ENCODE measurements at regions not wholly inside any gene's neighbourhood (a gene's known extent, or its start where the extent isn't known, plus 50 kb on each side); places are given as distances from the start of the nearest gene placed in this dataset.

DNA sequence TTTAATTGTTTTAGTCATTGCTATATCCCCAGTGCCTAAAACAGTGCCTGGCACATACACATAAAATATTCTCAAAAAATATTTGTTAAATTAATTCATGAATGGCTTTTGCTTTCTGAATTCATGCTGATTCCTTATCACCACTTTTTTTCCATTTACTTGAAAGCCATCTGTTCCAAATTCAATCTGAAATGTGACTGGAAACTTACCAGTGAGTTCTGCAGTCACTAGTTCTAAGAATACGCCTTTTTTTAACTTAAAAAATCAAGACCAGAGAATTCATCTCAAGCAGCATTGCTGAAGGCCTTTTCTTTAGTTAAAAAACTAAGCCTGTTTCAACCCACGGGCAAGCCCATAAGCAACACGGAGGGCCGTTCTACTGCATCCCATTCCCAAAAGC is 114.0 kb upstream of the ERCC4 start:
- no peak for DNase-seq (ENCODE audit: insufficient read length)
- no peak for FAIRE-seq
- TF ChIP-seq POLR2AphosphoS5 (IDR thresholded peaks at IDR 0.05; ENCODE audit: low read depth, low read length) = no peak
- TF ChIP-seq TAF1 (IDR thresholded peaks at IDR 0.05; ENCODE audit: borderline replicate concordance, low read depth, low read length) = no peak
- TF ChIP-seq POLR2A (IDR thresholded peaks at IDR 0.05; ENCODE audit: low read depth, low read length) = no peak

DNA sequence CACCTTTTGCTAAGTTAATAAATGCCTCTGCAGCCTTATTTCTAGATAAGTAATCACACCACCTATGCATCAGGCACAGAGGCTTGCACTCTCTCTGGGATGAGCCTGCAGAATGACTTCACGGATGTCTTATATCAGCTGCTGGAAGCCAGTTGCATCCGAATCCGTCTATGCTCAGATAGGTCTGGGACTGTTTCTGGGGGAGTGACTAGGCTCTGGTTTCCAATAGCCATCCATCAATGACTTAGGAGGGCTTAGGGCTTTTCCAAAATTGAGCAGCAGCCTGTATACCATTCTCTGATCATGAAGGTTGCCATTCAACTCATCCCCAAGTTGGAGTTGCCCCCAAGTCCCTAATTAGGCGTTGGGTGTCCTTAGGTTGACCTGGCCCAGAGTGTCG is 113.3 kb upstream of the ERCC4 start:
- FAIRE-seq (no peak), DNase-seq (ENCODE audit: insufficient read length) (no peak)
- TF ChIP-seq POLR2A (IDR thresholded peaks at IDR 0.05; ENCODE audit: low read depth, low read length) = no peak

DNA sequence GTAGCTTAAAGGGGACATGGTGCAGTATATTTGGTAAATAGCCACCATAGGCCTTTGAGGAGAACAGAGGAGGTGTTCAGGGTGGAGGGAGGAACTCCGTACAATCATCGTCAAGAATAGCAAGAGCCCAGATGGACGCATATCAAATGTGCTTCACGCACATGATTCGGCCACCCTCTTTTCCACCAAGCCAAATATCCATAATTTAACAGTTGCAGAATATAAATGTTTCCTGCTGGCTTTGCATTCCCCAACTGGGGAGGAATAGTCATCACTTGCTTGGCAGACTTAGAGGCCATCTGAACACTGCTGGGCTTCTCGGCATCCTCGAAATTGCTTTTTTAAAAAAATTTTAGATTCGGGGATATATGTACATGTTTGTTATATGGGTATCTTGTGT is 111.9 kb upstream of the ERCC4 start:
- TF ChIP-seq TAF1 (IDR thresholded peaks at IDR 0.05; ENCODE audit: borderline replicate concordance, low read depth, low read length) (no peak), POLR2A (IDR thresholded peaks at IDR 0.05; ENCODE audit: low read depth, low read length) (no peak), POLR2AphosphoS5 (IDR thresholded peaks at IDR 0.05; ENCODE audit: low read depth, low read length) (no peak)
- FAIRE-seq = no peak
- no peak for DNase-seq (ENCODE audit: insufficient read length)

DNA sequence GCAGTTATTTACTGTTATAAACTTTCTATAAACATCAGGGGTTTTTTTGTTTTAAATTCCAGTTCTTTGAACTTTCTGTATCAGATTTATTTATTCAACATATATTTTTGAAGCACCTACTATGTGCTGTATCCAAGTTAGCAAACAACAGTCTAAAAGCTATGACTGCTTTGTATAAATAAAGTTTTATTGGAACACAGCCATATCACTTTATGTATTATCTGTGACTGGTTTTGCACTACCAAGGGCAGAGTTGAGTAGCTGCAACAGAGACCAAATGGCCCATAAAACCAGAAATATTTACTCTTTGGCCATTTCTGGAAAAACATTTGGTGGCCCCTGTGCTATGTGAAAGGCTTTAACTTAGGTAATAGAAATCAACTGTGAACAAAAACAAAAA is 110.2 kb upstream of the ERCC4 start:
- DNase-seq (ENCODE audit: insufficient read length) (no peak), FAIRE-seq (no peak)
- no peak for TF ChIP-seq POLR2A (IDR thresholded peaks at IDR 0.05; ENCODE audit: low read depth, low read length)
- no peak for TF ChIP-seq POLR2AphosphoS5 (IDR thresholded peaks at IDR 0.05; ENCODE audit: low read depth, low read length)
- TF ChIP-seq TAF1 (IDR thresholded peaks at IDR 0.05; ENCODE audit: borderline replicate concordance, low read depth, low read length) = no peak

DNA sequence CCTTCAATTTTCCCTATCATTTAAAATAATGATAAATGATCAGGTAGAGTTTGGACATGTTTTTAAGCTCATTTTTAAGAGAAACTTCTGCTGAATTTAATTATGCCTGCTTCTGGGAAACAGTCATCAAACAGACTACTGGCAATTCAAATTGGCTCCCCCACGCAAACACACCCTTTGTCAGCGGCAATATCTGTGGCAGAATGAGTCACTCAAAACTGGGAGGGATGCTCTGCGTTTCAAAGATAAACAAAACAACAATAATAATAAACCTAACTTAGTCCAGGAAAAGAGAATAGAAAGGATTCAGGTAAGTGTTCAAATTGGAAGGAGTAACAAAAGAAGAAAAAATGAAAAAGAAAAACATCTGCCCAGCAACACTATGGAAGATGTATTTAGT is 108.1 kb upstream of the ERCC4 start:
- TF ChIP-seq POLR2AphosphoS5 (IDR thresholded peaks at IDR 0.05; ENCODE audit: low read depth, low read length) (no peak), POLR2A (IDR thresholded peaks at IDR 0.05; ENCODE audit: low read depth, low read length) (no peak), TAF1 (IDR thresholded peaks at IDR 0.05; ENCODE audit: borderline replicate concordance, low read depth, low read length) (no peak)
- DNase-seq (ENCODE audit: insufficient read length) (no peak), FAIRE-seq (no peak)

DNA sequence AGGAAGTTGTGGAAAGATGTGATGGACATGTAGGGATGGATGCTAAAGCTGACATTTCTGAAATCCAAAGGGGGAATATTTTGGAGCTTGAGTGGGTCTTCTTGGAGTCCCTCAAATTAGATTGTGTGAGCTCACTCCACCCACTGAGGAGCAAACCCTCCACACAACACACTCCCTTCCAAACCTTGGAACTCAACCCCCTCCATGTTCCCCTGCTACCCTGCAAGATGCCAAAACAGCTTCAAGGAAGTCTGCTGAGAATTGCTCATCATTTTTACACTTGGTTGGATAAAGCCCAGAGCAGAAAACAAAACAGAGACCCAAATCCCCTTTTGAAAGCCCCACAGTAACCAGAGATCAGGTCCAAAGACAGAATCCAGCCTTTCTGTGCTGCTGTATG is 103.3 kb upstream of the ERCC4 start:
- FAIRE-seq = no peak

DNA sequence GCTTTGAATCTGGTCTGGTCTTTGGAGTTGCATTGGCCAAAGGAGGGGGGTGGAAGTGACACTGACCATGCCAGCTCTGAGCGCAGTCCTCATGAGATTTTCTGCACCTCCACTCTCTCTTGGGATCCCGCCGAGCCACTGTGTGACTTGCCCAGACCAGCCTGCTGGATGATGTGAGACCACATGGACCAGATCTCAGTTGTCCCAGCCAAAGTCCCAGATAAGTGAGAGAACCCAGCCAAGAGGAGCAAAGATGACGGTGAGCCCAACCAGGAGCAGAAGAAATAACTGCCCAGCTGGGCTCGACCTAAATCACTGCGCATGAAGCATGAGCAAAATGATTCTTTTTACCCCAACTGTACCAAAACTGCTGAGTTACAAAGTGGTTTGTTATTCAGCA is 96.5 kb upstream of the ERCC4 start:
- TF ChIP-seq POLR2A (IDR thresholded peaks at IDR 0.05; ENCODE audit: low read depth, low read length) = no peak
- no peak for TF ChIP-seq POLR2AphosphoS5 (IDR thresholded peaks at IDR 0.05; ENCODE audit: low read depth, low read length)
- no peak for TF ChIP-seq TAF1 (IDR thresholded peaks at IDR 0.05; ENCODE audit: borderline replicate concordance, low read depth, low read length)
- FAIRE-seq (no peak), DNase-seq (ENCODE audit: insufficient read length) (no peak)

More for the DNA sequence above, 103.3 kb upstream of the ERCC4 start:
- no peak for DNase-seq (ENCODE audit: insufficient read length)
- no peak for TF ChIP-seq POLR2AphosphoS5 (IDR thresholded peaks at IDR 0.05; ENCODE audit: low read depth, low read length)
- TF ChIP-seq POLR2A (IDR thresholded peaks at IDR 0.05; ENCODE audit: low read depth, low read length) = no peak
- no peak for TF ChIP-seq TAF1 (IDR thresholded peaks at IDR 0.05; ENCODE audit: borderline replicate concordance, low read depth, low read length)

DNA sequence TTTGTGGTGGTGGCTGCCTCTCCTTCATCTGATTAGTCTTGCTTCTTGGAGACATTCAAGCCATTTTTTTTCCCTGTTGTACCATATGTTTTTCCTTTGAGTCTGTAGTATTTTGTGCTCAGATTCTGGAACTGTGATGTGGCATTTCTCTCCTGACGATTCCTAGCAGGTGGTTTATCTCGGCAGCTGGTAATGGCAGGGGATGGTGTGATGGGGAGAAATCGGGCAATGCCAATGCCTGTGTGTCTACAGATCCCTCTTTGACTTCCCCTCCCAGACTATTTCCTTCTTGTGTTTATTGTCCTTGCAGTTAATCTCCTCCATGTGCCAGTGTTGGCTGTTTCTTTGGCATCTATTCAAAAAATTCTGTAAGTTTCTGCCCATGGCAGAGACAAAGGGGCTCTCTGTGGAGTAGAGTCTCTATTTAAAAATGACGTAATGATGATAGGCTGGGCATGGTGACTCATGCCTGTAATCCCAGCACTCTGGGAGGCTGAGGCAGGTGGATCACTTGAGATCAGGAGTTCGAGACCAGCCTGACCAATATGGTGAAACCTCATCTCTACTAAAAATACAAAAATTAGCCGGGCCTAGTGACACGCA is 90.2 kb upstream of the ERCC4 start:
- FAIRE-seq = no peak
- TF ChIP-seq POLR2A (IDR thresholded peaks at IDR 0.05; ENCODE audit: low read depth, low read length) (no peak), POLR2AphosphoS5 (IDR thresholded peaks at IDR 0.05; ENCODE audit: low read depth, low read length) (no peak), TAF1 (IDR thresholded peaks at IDR 0.05; ENCODE audit: borderline replicate concordance, low read depth, low read length) (no peak)
- DNase-seq (ENCODE audit: insufficient read length) = no peak

DNA sequence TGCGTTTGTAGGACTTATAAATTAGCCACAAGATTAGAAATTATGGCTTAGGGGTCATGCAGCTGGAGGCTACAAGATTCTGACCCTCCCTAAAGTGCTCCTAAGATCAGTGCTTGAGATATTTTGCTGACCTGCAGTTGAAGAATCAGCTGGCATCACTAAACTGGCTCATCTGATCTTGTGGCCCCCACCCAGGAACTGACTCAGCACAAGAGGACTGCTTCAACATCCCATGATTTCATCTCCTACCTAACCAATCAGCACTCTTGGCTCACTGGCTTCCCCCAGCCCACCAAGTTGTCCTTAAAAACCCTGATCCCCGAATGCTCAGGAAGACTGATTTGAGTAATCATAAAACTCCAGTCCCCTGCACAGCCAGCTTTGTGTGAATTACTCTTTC is 86.4 kb upstream of the ERCC4 start:
- FAIRE-seq = no peak
- TF ChIP-seq POLR2A (IDR thresholded peaks at IDR 0.05; ENCODE audit: low read depth, low read length) (no peak), POLR2AphosphoS5 (IDR thresholded peaks at IDR 0.05; ENCODE audit: low read depth, low read length) (no peak), TAF1 (IDR thresholded peaks at IDR 0.05; ENCODE audit: borderline replicate concordance, low read depth, low read length) (no peak)
- no peak for DNase-seq (ENCODE audit: insufficient read length)

DNA sequence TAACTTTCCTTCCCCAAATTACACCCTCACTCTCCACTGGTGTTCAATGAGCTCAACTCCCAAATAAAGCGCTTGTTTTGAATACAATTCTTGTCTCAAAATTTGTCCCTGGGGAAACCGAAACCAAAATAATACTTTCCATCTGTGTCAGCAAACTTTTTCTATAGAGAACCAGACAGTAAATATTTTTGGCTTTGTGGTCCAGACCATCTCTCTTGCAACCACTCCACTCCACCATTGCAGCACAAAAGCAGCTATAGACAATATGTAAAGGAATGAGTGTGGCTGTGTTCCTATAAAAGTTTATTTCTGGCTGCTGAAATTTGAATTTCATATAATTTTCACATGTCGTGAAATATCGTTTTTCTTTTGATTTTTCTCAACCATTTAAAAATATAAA is 84.6 kb upstream of the ERCC4 start:
- TF ChIP-seq TAF1 (IDR thresholded peaks at IDR 0.05; ENCODE audit: borderline replicate concordance, low read depth, low read length) (no peak), POLR2A (IDR thresholded peaks at IDR 0.05; ENCODE audit: low read depth, low read length) (no peak), POLR2AphosphoS5 (IDR thresholded peaks at IDR 0.05; ENCODE audit: low read depth, low read length) (no peak)
- DNase-seq (ENCODE audit: insufficient read length) = no peak
- no peak for FAIRE-seq

DNA sequence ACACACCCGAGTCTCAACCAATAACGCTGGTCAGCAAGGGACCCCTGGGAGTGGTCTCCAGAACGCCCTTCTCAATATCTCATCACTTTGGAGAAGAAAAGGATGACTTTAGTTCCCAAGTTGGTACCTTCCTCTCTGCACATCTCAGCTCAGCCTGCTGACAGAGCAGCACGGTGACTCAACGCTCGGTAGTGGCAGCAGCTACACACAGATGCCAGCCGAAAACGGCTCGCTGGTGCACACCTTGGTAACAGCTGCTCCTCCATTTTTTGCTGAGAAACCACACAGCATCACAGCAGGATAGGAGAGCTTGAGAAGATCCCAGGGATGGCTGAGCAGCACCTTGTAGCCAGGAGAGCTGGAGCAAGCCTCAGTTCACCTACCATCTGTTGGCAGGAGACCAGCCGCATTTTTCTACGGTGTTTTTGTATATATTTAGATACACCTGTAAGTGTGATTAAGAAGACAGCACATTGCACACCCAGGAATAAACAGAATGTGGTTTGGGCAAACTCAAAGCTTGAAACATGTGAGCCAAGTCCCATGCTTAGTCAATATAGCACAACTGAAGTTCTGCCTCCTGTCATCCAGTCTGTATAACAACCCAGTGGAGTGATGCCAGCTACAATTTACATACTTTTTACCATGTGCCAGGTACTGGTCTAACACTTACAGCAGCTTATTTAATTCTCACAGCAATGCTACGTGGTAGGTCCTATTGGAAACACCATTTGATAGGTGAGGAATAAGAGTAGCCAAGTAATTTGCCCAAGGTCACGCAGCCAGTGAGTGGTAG is 83.8 kb upstream of the ERCC4 start:
- TF ChIP-seq POLR2A (IDR thresholded peaks at IDR 0.05; ENCODE audit: low read depth, low read length) = no peak
- TF ChIP-seq POLR2AphosphoS5 (IDR thresholded peaks at IDR 0.05; ENCODE audit: low read depth, low read length) = no peak
- TF ChIP-seq TAF1 (IDR thresholded peaks at IDR 0.05; ENCODE audit: borderline replicate concordance, low read depth, low read length) = no peak
- DNase-seq (ENCODE audit: insufficient read length) (no peak), FAIRE-seq (no peak)
